Endothelial cell of umbilical vein (primary cell): ENCODE measurements at regions not wholly inside any gene's neighbourhood (a gene's known extent, or its start where the extent isn't known, plus 50 kb on each side); places are given as distances from the start of the nearest gene placed in this dataset.

Source experiments
- BruUV-seq: library from RNA; stranded (reverse); fragments of 400-500 nt; replicated peaks from 2 replicates; lab custom pipeline; 2021; lab: Mats Ljungman, UMichigan
- CTCF ChIA-PET: fragments of 300-600, 350-600 bp; sonication (Branson Sonifier 250); formaldehyde crosslinking; loops from one replicate; lab custom pipeline; 2021; ENCODE audit warnings: antibody characterized with exemption, inconsistent platforms; lab: Charles Lee
- POLR2A ChIA-PET: fragments of 300-600, 350-600 bp; sonication (Branson Sonifier 250); formaldehyde crosslinking; loops from one replicate; lab custom pipeline; 2021; ENCODE audit warnings: antibody characterized with exemption, inconsistent platforms; lab: Charles Lee
- DNase-seq: peaks from one replicate; pipeline ENCODE4 v3.0.0-alpha.2; 2011; ENCODE audit warnings: low read depth, low spot score
- FAIRE-seq: peaks from 2 replicates; lab custom pipeline; 2011; peaks lifted over from hg19 to GRCh38; lab: Jason Lieb, UNC
- H2AFZ ChIP-seq: 2 replicates; pipeline ENCODE4 v1.6.0; 2012; ENCODE audit warnings: low read depth, low read length, control low read depth, inconsistent platforms
- H3K27ac ChIP-seq: 2 replicates; pipeline ENCODE4 v1.5.1; 2011; ENCODE audit warnings: low read depth, mild to moderate bottlenecking, control low read depth, low read length, moderate library complexity; ENCODE audit not compliant: insufficient read depth
- H3K27me3 ChIP-seq, 2 experiments: 2 replicates each; pipeline versions ENCODE4 v1.6.0 to v1.6.1; 2011; ENCODE audit warnings: low read length in 2 of 2, mixed read lengths in 1 of 2; ENCODE audit not compliant: control insufficient read depth in 2 of 2, insufficient read depth in 2 of 2
- H3K36me3 ChIP-seq, 2 experiments: 2 replicates in 1 of 2; 3 replicates in 1 of 2; pipeline ENCODE4 v1.5.1; 2011; ENCODE audit warnings: low read length in 2 of 2, mild to moderate bottlenecking in 1 of 2, moderate library complexity in 1 of 2; ENCODE audit not compliant: control insufficient read depth in 2 of 2, insufficient read depth in 2 of 2; ENCODE audit errors: extremely low read depth in 1 of 2
- H3K4me1 ChIP-seq: 3 replicates; pipeline ENCODE4 v1.5.1; 2011; ENCODE audit warnings: mild to moderate bottlenecking, low read length; ENCODE audit not compliant: control insufficient read depth, insufficient read depth; ENCODE audit errors: extremely low read depth
- H3K4me2 ChIP-seq: 2 replicates; pipeline ENCODE4 v1.6.1; 2011; ENCODE audit warnings: low read length, control low read depth, mixed read lengths; ENCODE audit not compliant: insufficient read depth
- H3K4me3 ChIP-seq, 3 experiments: fragments of 200-600 bp in 1 of 3; sonication (generic), shearing (Covaris generic) in 1 of 3; replicated peaks in 1 of 3; 2 replicates each; pipeline ENCODE4 v1.5.1; 2011 to 2016; ENCODE audit warnings: control low read depth in 3 of 3, low read length in 3 of 3, mild to moderate bottlenecking in 2 of 3, inconsistent platforms in 1 of 3, low read depth in 1 of 3, moderate library complexity in 1 of 3; ENCODE audit not compliant: insufficient read depth in 1 of 3
- H3K79me2 ChIP-seq: 2 replicates; pipeline ENCODE4 v1.6.0; 2012; ENCODE audit warnings: low read length, inconsistent platforms; ENCODE audit not compliant: control insufficient read depth, insufficient read depth
- H3K9ac ChIP-seq: replicated peaks from 2 replicates; pipeline ENCODE3; 2011; ENCODE audit warnings: low read length, control low read depth; ENCODE audit not compliant: insufficient read depth; ENCODE audit errors: extremely low read depth
- H3K9me1 ChIP-seq: replicated peaks from 3 replicates; pipeline ENCODE4 v1.6.0; 2011; ENCODE audit warnings: mild to moderate bottlenecking, low read length; ENCODE audit not compliant: control insufficient read depth, insufficient read depth; ENCODE audit errors: extremely low read depth
- H3K9me3 ChIP-seq: replicated peaks from 2 replicates; pipeline ENCODE4 v1.5.1; 2012; ENCODE audit warnings: low read length, inconsistent platforms; ENCODE audit not compliant: control insufficient read depth, insufficient read depth
- H4K20me1 ChIP-seq: replicated peaks from 2 replicates; pipeline ENCODE3; 2011; ENCODE audit warnings: mild to moderate bottlenecking, low read length; ENCODE audit not compliant: control insufficient read depth, insufficient read depth; ENCODE audit errors: extremely low read depth
- CTCF ChIP-seq, 2 donors: IDR thresholded peaks; 1 replicate in 1 of 2; 2 replicates in 1 of 2; pipeline ENCODE4 v1.5.1; 2011; ENCODE audit warnings: low read length in 2 of 2, mild to moderate bottlenecking in 2 of 2, moderate library complexity in 2 of 2, control low read depth in 1 of 2, inconsistent platforms in 1 of 2, low read depth in 1 of 2; ENCODE audit not compliant: insufficient read depth in 1 of 2; ENCODE audit errors: extremely low read depth in 1 of 2
- EZH2 ChIP-seq: IDR thresholded peaks from 2 replicates; pipeline ENCODE4 v1.6.1; 2012; ENCODE audit warnings: borderline replicate concordance, low read depth, mild to moderate bottlenecking, moderate library complexity, low read length, inconsistent platforms; ENCODE audit not compliant: severe bottlenecking
- FOS ChIP-seq: IDR thresholded peaks from 2 replicates; pipeline ENCODE4 v1.6.1; 2011; ENCODE audit warnings: mild to moderate bottlenecking, low read length, moderate library complexity, borderline replicate concordance; ENCODE audit not compliant: insufficient read depth
- GATA2 ChIP-seq: IDR thresholded peaks from 2 replicates; pipeline ENCODE4 v1.7.0; 2011; ENCODE audit warnings: low read depth, mild to moderate bottlenecking, moderate library complexity, mixed read lengths, low read length; ENCODE audit not compliant: insufficient read length, insufficient read depth
- JUN ChIP-seq: IDR thresholded peaks from 2 replicates; pipeline ENCODE4 v1.6.1; 2011; ENCODE audit warnings: borderline replicate concordance, low read depth; ENCODE audit not compliant: insufficient read length, insufficient read depth
- MAX ChIP-seq: IDR thresholded peaks from 2 replicates; pipeline ENCODE4 v1.6.1; 2011; ENCODE audit not compliant: insufficient read depth, insufficient read length
- MYC ChIP-seq: IDR thresholded peaks from one replicate; pipeline ENCODE4 v1.6.1; 2011; ENCODE audit warnings: mild to moderate bottlenecking, low read depth, low read length
- POLR2A ChIP-seq: IDR thresholded peaks from 2 replicates; pipeline ENCODE4 v1.6.1; 2012; ENCODE audit warnings: low read depth, mild to moderate bottlenecking, control low read depth, low read length
- dilution Hi-C: fragments of 300-500 bp; cut with MboI; formaldehyde crosslinking; loops from one replicate; pipeline ENCODE4 v1.15.0; 2019; ENCODE audit warnings: low sequenced_read_pairs; ENCODE audit not compliant: extremely low pct_ligation_motif_present
- intact Hi-C: fragments of 100-400 bp; cut with micrococcal nuclease; formaldehyde crosslinking; loops from one replicate; pipeline ENCODE4 v1.10.0; 2022

DNA sequence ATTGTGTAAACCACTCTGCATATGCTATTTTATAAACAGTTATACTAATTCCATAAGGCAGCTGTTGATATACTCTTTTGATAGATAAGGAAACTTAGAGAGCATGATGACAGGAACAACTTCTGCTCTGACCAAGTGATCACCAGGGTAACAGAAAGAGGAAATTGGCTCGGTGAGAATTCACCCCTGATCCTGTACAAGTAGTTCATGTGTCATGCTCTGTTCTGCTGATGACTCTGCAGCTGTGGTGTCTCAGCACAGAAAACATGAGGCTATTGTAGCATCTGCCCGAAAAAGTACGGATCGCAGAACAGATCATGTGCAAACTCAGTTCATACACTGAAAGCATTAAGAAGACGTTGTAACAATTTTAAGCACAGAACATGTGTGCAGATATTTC is 345.0 kb downstream of the LRIG3 start:
- no peak overlapping the region for H3K4me3 ChIP-seq
- no peaks in the 10 kb centered on the region for H3K9me1 ChIP-seq
- FAIRE-seq (peak; percentile 12), DNase-seq (peak; percentile 32)
- no peak overlapping the region for H2AFZ ChIP-seq
- ChIA-PET POLR2A (no interaction called here), CTCF (interaction anchor here (1.8 kb wide), 1 partner anchor 34 kb away, joined by 5 read pairs; no protein-coding TSS in a partner anchor)
- intact Hi-C loops: no loop called here
- dilution Hi-C loops: no loop called here
- H3K79me2 ChIP-seq: no peaks in the 10 kb centered on the region
- H3K27me3 ChIP-seq: no peaks in the 10 kb centered on the region
- H3K4me2 ChIP-seq: no peak overlapping the region
- no peaks in the 10 kb centered on the region for H3K36me3 ChIP-seq
- H3K9ac ChIP-seq: no peak overlapping the region
- TF ChIP-seq POLR2A (no peak), JUN (no peak), FOS (no peak), EZH2 (no peak), GATA2 (no peak), MYC (no peak), MAX (no peak), CTCF (IDR thresholded peaks at IDR 0.05; ENCODE audit: extremely low read depth in 1 of 2, insufficient read depth in 1 of 2, low read depth in 1 of 2, low read length in 2 of 2) (no peak)
- H3K27ac ChIP-seq: no peak overlapping the region
- no TSS peak for BruUV-seq
- H3K4me1 ChIP-seq: peaks cover 5% of the 10 kb centered on the region
- no peaks in the 10 kb centered on the region for H4K20me1 ChIP-seq
- H3K9me3 ChIP-seq: no peaks in the 10 kb centered on the region
